Epithelial cell of proximal tubule (primary cell): ENCODE measurements at regions not wholly inside any gene's neighbourhood (a gene's known extent, or its start where the extent isn't known, plus 50 kb on each side); places are given as distances from the start of the nearest gene placed in this dataset.

Experiments used
- DNase-seq: peaks from one replicate; pipeline ENCODE4 v3.0.0-alpha.2; 2011; ENCODE audit warnings: low read depth
- H3K4me3 ChIP-seq: 2 replicates; pipeline ENCODE4 v1.5.1; 2011; ENCODE audit warnings: low read depth, mild to moderate bottlenecking, low read length
- TF ChIP-seq, protein P1 (sequence below): conservative IDR thresholded peaks from 2 replicates; pipeline ENCODE4 v1.5.1; 2012; ENCODE audit warnings: low read depth, mild to moderate bottlenecking, low read length

DNA sequence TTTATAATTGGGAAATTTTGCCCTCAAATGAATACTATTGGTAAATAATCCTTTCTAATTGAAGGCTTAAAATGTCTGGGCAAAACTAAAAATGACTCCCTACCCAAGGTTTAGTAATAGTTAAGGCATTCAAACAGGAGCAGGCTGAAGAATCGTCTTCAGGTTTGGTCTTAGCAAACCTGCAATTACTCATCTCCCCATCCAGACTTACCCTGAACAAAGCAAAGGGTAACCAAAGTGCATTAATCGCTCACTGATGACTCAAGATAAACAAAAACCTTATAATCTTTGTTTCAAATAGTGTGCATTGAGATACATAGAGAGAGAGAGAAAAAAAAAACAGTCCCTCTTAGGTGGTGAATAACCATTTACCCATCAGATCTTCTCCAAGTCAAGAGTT, 225.5 kb downstream of the BMP2 start:
- no peak overlapping the region for H3K4me3 ChIP-seq
- DNase-seq, result peak; percentile 95
- TF ChIP-seq, protein P1, sequence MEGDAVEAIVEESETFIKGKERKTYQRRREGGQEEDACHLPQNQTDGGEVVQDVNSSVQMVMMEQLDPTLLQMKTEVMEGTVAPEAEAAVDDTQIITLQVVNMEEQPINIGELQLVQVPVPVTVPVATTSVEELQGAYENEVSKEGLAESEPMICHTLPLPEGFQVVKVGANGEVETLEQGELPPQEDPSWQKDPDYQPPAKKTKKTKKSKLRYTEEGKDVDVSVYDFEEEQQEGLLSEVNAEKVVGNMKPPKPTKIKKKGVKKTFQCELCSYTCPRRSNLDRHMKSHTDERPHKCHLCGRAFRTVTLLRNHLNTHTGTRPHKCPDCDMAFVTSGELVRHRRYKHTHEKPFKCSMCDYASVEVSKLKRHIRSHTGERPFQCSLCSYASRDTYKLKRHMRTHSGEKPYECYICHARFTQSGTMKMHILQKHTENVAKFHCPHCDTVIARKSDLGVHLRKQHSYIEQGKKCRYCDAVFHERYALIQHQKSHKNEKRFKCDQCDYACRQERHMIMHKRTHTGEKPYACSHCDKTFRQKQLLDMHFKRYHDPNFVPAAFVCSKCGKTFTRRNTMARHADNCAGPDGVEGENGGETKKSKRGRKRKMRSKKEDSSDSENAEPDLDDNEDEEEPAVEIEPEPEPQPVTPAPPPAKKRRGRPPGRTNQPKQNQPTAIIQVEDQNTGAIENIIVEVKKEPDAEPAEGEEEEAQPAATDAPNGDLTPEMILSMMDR, result no peak

DNA sequence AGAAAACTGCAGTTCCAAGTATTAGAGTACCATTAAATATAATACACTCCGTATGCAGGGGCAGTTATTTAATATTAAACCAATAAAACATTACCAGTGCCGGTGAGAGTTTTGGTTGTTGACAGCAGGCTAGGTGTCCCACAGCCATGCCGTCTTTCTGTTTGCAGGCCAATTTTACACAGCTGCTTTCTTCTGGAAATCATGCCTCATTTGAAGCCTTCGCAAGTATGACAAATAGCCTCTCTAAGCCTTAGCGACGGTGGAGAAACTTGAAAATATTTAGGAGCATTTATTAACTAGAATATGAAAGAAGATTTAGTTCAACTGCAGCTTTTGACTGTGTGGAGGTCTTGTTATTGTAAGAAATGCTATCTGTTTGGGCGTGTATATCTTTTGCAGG, 226.0 kb downstream of the BMP2 start:
- no peak overlapping the region for H3K4me3 ChIP-seq
- TF ChIP-seq, protein P1, result no peak
- no peak for DNase-seq

DNA sequence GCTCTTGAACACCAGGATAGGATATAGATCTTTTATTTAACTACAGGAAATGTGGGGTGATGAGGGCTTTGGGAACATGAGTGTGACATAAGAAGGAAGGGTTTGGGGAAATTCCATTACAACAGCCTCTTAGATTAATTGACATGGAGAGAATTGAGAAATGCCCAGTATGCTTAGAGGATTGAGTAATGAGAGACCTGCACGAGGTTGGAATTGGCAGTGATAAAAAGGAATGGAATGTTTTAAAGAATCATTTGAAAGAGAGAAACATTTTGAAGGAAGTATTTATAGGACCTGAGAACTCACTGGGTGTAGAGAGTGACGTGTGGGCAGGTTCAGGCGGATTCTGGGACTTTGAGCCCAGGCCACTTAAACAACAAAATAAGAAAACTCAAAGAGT, 227.0 kb downstream of the BMP2 start:
- peak; percentile 100 for DNase-seq
- TF ChIP-seq, protein P1, result no peak
- no peak overlapping the region for H3K4me3 ChIP-seq

GRCh38 chr20:6998909-6999308, 231.4 kb downstream of the BMP2 start:
- DNase-seq, result no peak
- TF ChIP-seq, protein P1, result no peak
- no peak overlapping the region for H3K4me3 ChIP-seq

DNA sequence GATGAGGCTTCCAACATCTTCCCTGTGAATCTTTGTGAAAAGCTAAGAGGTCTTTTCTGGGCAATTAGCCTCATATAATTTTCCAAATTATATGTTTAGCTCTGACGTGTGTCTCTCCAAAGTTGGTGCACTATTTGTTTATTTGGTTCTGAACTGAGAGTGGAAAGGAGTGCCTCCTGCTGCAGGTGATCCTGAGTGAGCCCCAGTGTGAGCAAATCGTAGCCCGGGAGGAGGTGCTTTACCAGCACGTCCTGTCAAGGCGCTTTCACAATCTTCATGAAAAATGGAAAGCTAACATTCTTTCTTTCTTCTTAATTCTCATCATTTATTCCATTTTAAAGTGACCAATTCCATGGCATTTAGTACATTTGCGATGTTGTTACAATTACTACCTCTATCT, 231.9 kb downstream of the BMP2 start:
- H3K4me3 ChIP-seq, result no peak overlapping the region

GRCh38 chr20:7003598-7003997, 236.1 kb downstream of the BMP2 start:
- TF ChIP-seq, protein P1, result no peak
- DNase-seq, result peak; percentile 22
- no peak overlapping the region for H3K4me3 ChIP-seq

More for the DNA sequence above, 231.9 kb downstream of the BMP2 start:
- no peak for DNase-seq
- TF ChIP-seq, protein P1, result no peak

- no peak for DNase-seq
- no peak overlapping the region for H3K4me3 ChIP-seq
- TF ChIP-seq, protein P1, result no peak
Measured at GRCh38 chr20:7004801-7005200, 237.3 kb downstream of the BMP2 start.
